PFSK-1 (cell line): ENCODE measurements at regions not wholly inside any gene's neighbourhood (a gene's known extent, or its start where the extent isn't known, plus 50 kb on each side); places are given as distances from the start of the nearest gene placed in this dataset.

Experiments
- POLR2AphosphoS5 ChIP-seq: IDR thresholded peaks from 2 replicates; pipeline ENCODE4 v1.6.1; 2012; ENCODE audit warnings: low read depth, mild to moderate bottlenecking, control low read depth, low read length, moderate library complexity
- REST ChIP-seq, 2 experiments: IDR thresholded peaks; 2 replicates each; pipeline versions ENCODE4 v1.6.1 to v1.8.0; 2011 to 2012; ENCODE audit warnings: low read depth in 2 of 2, low read length in 2 of 2, control low read depth in 1 of 2, inconsistent platforms in 1 of 2, mild to moderate bottlenecking in 1 of 2, moderate library complexity in 1 of 2; ENCODE audit not compliant: insufficient read depth in 1 of 2
- TAF1 ChIP-seq: IDR thresholded peaks from 2 replicates; pipeline ENCODE4 v1.6.1; 2012; ENCODE audit warnings: low read length, control low read depth, borderline replicate concordance; ENCODE audit not compliant: insufficient read depth

DNA sequence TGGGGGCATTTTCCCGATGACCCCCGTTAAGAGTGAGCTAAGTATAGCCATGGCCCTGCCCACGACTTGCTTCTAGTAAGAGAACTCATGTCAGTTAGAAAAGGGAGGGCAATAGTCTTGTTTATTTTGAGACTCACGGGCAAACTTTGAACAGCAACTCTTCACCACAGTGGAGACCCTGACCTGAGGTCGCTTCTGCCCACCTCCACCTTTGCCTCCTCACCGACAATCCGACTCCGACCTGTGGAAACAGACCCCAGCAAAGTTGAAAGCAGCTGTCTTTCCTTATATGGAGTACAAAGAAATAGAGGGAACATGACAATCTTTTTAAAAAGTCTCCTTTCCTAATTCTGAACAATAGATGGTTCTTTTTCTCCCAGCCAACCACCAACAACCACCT is 155.0 kb upstream of the GCFC2 start:
- no peak for TF ChIP-seq POLR2AphosphoS5
- TF ChIP-seq TAF1 = no peak
- TF ChIP-seq REST (IDR thresholded peaks at IDR 0.05; ENCODE audit: insufficient read depth in 1 of 2, low read depth in 2 of 2, low read length in 2 of 2) = no peak
